GM18520 (cell line): ENCODE measurements at regions not wholly inside any gene's neighbourhood (a gene's known extent, or its start where the extent isn't known, plus 50 kb on each side); places are given as distances from the start of the nearest gene placed in this dataset.

ENCODE experiments used
- ATAC-seq: cut with Tn5 transposase; IDR thresholded peaks from one replicate; pipeline ENCODE4 v1.9.1; 2021; ENCODE audit not compliant: unreplicated experiment

DNA sequence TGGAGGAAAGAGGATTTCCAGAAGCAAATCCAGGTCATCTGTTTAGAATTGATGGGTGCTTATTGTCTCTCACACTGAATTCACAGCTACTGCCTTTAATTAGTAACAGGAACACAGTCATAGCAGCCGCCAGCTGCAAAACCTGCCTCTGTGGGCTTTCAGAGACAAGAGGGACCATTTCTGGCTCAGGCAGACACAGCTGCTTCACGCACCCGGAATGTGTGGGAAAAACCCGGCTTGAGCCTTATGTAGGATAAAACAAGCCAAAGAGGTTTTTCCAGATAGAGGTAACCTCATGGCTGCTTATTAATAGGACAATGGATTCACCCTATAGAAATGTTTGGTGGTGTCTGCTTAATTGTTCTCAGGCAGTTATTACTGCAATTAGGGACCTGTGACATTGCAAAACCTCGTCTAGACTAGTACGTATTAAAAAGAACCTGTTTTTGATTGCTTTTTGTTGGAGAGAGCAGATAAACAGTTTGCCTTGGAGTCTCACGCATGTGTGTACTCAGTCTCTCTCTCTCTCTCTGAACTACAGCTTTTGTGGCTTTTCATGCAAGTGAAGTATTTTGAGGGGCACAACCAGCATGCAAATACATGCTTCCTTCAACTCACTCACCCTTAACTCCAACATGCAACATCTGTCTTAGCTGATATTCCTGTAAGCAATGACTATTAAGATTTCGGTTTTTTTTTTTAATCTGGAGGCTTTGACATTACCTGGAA lies 302.7 kb downstream of the PLK2 start:
- peak; percentile 78 for ATAC-seq

DNA sequence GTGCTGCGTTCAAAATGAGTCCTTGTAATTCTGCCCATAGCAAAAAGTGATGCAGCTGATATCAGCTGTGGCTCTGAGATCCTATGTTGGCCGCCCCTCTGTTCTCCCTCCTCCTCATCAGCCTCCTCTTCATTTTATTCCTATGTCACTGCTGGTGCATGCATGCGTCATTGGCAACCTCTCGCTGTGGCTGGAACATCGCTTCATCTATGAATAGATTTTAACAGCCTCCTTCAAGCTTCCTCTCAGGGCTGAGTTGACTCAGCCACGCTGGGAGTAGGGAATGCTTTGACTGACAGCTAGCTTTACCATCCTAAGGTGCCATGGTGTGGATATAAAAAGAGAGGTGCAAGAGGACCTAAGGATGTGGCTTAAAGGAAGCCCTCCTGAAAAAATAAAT lies 303.5 kb downstream of the PLK2 start:
- ATAC-seq: no peak

DNA sequence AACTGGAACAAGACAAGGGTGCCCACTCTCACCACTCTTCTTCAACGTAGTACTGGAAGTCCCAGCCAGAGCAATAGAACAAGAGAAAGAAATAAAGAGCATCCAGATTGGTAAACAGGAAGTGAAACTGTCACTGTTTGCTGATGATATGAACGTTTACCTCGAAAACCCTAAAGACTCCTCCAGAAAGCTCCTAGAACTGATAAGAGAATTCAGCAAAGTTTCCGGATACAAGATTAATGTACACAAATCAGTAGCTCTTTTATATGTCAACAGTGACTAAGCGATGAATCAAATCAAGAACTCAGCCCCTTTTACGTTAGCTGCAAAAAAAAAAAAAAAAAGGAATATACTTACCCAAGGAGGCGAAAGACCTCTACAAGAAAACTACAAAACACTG lies 306.6 kb downstream of the PLK2 start:
- no peak for ATAC-seq

DNA sequence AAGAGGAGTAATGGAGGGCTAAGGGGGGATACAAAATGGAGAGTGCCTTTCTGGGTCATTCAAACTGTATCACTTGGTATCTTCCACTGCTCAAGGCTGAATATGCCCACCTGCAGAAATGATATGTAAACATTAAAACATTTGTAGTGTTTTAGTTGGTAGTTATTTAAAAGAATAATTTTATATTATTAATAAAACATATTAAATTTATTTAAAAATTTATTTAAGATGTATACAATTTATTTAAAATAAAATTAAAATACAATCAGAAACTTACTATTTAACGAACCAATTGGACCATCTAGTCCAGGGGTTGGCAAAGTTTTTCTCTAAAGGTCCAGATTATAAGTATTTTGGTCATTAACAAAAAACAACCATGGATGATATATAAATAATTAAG lies 308.5 kb downstream of the PLK2 start:
- no peak for ATAC-seq

DNA sequence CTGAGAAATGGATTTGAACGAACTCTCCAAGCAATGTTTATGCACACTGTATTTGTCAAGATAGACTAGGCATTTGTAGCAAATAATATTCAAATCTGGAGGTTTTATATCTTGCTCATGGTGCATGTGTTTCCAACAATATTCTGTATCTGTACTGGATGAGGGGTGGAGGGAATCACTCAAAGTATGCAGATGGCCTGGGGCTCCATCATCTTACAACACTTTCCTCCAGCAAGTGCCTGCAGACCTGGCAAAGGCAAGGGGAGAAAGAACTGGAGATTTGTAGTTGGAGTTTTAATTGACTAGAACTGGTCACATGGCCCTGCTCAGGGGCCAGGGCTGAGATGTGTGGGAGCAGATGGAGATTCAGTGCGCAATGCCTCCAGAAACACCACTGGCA lies 309.0 kb downstream of the PLK2 start:
- ATAC-seq: no peak

DNA sequence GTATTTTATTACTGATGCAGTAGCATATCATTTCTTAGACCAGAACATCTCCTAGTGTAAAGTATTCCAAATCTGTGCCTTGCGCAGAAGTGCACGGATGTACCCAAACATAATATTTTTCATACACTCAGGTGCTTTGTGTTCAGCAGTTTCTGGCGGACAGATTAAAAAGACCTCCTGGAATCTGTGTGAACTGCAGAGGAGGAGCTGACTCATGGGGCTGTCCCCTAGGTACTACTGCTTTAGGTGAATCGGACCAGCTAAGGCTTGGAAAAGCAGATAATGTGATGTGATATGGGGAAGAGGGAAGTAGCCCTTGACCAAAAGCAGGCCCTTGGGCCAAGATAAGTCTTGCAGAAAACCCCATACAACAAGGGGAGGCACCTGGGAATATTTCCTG lies 310.1 kb downstream of the PLK2 start:
- ATAC-seq: no peak

DNA sequence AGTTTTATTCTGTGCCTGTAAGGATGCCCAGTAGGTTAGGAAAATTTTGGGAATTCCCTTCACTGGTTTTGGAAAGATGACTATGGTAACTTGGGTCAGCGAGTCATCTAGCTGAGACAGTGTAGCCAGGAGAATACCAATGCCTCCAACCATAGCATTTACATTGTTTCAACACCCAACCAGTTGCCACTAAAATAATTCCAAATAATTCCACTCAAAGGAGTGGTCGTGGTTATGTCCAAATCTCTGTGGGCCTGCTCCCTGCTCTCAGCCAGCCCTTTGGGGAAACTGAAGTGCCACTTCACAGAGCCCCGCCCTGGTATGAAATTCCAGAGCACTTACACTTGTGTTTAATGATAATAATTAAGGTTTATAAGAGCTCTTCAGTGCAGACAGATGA lies 310.5 kb downstream of the PLK2 start:
- ATAC-seq: no peak

DNA sequence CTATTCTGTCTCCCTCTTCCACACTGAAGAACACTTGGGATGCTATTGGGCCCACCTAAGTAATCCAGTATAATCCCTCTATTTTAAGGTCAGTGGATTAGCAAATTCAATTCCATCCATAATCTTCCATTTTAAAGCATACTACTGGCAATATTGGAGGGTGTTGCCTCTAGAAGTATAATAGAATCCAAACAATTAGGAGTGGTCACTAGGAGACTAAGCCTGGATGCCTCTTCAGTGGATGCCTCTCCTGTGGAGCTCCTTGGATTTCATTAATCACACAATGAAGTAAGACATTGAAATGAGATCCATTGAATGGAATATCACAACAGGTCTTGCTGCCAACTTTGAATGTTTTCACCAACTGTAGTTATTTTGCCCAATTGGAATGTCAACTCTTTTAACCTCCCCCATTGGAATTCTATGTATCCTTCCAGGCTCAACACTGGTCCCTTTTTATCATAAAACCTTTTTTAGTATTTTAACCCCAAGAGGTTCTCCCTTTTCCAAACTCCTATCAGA lies 311.6 kb downstream of the PLK2 start:
- ATAC-seq: no peak

DNA sequence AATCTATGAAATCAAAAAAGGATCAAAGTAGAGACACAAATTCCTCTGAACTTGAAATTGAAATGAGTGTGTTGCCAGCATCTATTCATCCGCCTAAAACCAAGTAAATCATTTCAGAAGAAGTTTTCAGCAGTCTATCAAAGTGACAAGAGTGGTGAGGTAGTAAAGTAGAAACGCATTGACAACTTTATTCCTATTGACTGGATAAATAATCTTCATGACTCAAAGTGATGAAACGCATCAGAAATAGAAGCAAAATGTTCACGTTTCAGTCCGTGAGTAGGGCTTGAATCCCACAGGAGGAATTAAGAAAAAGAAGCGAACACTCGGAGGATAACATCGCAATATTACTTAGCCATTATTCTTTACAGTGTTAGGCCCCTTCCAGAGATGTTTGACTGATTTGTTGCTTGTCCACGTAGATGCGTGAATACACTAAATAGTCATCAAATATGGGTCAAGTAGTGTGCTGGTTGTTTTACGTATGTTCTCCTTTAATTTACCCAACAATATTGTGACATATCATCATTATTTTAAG lies 314.4 kb downstream of the PLK2 start:
- no peak for ATAC-seq

DNA sequence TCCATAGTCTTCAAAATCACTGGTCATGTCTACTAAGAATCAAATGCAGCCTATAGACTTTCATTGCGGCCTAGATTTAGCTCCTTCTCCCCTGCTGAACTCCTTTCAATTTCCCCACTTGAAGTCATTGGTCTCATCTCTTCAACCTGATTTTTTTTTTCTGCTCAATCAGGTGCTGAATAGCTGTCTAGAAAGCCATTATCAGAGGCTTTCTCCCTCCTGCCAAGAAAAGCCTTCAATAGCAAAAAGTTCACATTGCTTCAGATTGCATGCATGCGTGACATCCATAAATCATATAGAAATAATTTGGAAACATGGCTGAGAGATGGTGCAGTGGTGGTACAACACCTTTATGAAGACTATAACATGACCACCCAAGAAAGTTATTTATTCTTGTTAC lies 316.2 kb downstream of the PLK2 start:
- ATAC-seq: no peak

DNA sequence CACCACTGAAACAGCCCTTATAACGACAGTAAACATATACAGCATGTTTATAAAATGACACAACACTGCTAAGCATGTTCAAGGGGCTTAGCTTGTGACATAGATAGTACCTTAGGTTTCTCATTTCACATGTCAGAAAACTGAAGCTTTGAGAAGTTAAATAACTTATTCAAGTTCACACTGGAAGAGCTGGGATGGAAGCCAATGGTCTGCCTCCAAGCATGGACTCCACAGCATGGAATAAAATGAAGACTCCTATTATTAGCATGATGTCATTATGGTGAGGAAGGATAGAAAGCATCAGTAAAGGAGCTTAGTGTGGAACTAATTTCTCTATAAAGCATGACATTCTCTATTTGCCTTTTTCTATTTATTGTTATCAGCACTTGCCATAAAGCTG lies 316.7 kb downstream of the PLK2 start:
- no peak for ATAC-seq

DNA sequence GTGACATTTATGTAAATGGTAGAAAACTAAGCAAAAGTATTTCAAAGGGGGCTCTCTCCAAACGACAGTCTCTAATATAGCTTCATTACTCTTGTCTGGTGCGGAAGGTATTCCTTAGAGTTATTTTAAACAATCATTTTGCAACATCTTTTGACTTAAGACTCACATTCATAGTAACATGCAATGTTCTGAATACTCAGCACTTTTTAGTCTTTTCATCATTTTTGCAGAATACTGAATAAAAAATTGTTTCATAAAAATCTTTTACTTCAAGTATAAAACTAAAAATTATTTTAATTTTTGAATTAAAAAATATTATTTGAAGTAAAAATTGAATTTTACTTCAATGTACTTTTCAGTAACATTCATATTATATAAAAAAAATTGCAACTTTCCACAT lies 321.1 kb downstream of the PLK2 start:
- no peak for ATAC-seq

DNA sequence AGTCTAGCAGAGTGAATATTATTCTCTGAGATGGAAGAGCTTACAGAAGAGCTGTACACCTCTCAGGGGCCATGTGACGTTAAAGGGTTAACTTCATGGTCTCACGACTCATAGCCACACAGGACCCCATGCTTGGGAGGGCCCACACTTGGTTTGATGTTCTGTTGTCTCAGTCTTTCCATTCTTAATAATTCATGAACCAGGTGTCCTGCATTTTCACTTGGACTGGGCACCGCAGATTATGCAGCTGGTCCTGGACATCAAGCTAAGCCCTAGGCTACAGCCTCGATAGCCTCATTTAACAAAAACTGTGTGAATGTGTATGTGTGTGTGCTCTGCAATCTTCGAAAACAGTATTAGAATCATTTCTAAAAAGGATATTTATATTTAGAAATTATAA lies 323.5 kb downstream of the PLK2 start:
- ATAC-seq: no peak

DNA sequence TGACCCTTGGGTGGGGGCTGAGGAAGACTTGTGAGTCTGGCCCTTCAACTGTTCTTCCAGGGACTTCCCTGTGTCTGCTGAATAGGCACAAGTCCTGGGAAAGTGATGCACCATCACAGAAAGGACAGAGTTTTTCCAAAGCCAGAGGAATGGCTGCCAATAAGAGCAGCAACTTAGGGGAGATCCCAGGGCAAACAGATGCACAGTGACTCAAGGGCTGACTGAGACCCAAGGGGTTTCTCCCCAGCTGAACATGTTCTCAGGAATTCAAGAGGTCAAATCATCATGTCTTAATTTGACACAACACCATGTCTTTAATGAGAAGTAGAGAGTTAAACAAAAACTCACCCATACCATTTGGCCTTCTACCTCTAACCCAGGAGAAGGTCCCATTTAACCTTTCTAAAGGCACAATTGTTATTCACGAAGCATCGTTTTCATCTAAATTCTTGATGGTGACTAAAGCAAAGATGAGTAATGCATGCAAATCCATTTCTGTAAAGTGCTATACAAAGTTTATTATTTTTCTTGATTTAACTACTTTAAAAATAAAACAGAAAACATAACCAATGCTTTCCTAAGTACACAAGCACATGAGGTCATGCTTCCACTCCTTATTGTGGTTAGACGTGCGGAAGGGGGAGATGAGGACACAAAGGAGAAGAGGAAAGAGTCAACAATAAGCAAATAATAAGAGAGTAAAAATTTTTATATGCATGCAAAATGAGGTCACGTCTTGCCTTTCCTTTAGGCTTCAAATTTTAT lies 324.1 kb downstream of the PLK2 start:
- no peak for ATAC-seq

DNA sequence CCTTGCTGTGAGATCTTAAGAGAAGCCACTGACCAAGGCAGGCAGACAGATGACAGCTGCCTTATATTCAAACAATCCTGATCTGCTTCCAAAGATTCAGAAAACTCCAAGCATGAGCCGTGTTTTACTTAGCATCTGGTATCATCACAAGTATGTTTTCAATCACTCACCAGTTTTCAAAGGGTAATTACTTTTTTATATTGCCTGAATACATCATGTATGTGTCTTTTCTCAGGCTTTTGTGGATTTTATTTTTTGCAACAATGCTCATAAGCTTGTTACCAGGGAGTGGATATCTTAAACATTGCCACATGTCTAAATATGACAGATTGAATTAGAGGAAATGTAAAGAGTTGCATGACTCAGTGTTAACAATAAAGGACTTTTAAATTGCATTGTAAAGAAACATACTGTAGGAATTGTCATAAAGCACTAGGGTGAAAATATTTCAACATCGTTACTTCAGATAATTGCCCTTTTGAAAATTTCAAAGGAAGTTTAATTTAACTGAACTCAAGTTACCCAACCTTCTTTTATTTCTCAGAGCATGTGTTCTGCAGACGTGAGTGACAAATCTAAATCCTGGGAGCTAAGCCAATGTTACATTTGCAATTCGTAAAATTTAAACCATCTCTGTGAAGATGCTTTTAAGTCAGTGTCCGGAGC lies 326.1 kb downstream of the PLK2 start:
- ATAC-seq: no peak

DNA sequence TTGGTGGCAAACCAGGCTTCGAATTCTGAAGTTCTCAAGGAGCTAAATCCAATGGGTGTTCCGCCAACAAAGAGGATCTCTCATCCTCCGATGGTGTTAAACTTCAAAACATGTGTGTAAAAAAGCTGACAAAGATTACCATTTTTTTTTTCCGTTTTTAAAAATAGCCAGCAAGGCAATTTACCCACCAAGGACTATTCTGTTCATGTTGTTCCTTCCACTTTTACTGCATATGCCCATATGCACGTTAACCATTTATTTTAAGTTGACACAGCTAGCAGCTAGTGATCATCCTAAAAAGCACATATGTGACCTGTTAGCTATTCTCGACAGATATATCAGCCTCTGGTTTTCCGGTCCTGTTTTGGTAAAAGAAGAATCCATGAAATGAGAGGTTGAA lies 326.7 kb downstream of the PLK2 start:
- ATAC-seq: no peak

DNA sequence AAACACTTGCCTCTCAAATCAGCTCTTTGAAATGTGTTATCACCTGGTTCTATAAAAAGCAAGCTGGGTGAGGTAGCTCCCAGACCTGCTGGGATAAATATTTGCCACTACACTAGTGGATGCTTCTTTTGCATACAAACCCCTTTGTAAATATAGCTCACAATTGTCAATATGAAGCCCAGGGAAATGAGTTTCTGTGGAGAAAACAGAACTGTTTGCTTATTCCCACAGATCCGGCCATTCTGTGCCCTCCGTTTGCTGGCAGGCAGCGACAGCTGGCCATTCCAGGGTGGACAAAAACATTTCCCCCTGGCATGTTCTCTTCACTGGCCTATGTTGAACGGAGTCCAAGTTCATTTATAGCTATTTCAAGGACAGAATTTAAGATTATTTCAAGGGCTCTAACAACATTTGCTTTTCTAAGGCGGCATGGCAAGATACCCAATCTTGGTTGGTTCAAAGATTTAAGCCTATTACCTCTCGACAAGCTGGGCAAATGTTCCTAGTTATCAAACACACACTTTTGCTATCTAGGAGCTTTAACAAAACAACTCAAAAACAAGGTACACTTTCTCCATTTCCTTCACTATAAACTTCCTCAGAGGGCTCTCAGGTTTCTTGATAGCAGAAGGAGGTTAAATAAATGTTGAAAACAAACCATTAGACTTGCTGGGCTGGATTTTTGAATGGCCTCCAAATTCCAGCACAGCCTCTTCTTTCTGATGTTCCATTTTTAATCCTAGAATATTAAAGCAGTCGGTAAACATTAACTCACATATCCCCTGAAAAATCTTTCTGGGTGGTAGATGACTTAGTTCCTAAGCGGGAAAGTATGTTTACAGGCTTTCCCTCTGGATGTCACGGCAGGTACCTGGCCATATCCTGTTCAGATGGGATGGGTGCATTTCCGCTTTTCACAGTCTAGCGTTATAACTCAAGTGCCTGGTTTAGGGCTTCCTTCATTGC lies 332.3 kb downstream of the PLK2 start:
- no peak for ATAC-seq

DNA sequence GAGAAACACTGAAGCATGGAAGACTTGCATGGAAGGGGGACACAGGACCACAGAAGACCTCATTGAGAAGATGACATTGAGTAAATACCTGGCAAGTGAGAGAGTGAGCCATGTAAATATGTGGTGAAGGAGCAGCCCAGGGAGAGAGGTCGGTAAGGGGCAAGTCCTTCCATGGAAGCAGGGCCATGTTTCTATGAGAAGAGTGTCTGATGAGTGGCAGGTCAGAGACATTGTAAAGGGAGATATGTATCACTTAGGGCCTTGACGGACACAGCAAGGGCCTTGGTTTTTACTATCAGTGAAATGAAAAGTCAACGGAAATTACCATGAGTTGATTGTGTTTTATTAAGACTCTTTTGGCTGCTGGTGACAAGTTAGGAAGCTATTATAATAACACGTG lies 336.4 kb downstream of the PLK2 start:
- no peak for ATAC-seq

DNA sequence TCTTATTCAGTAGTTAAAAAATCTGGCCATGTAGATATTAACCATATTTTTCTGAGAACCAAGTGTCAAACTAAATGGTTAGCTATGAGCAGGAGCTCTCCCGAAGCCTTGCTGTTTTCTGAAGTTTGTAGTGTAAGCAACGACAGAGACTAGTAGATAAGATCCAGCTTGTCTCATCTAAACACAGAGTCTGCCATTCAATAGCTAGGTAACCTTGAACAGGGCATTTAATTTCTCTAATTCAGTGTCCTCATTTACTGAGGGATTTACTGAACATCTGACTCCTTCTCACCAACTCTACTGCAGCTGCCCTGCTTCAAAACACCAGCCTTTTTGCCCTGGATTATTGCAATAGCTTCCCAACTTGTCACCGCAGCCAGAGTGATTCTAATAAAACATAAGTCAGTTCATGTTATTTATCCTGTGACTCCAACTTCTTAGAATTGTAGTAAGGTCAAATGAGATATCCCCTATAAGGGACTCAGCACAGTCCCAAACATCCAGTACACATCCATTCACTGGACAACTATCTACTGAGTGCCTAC lies 337.0 kb downstream of the PLK2 start:
- no peak for ATAC-seq

DNA sequence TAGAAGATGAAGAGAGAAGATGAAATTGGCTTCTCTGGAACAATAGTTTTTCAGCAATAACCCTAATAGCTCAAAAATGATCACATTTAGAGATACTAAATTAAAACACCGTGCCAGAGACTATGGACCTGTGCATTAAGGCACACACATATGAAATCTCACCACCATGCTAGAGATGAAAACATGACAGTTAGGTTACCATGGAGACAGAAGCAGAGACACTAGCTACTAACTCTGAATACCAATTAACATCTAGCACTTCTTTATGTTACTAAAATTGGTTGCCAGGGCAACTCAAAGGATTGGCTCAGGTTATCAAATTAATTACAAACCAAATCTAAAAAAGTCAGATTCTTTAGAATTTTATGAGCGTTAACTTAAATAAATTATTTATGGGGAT lies 337.7 kb downstream of the PLK2 start:
- ATAC-seq: no peak
